IMR-90 (cell line): ENCODE measurements at regions not wholly inside any gene's neighbourhood (a gene's known extent, or its start where the extent isn't known, plus 50 kb on each side); places are given as distances from the start of the nearest gene placed in this dataset.

Experiments
- ATAC-seq: fragments of 200-7000 bp; cut with Tn5 transposase; 2 replicates; pipeline ENCODE4 v1.9.1; 2020; ENCODE audit warnings: low read depth, mild to moderate bottlenecking, moderate library complexity
- BruUV-seq: library from RNA; stranded (reverse); fragments of 400-500 nt; replicated peaks from 2 replicates; lab custom pipeline; 2021; lab: Mats Ljungman, UMichigan
- CTCF ChIA-PET: fragments of 300-600 bp; formaldehyde crosslinking; extraction: SDS; loops from one replicate; lab custom pipeline; 2021; ENCODE audit warnings: antibody characterized with exemption; lab: Yijun Ruan, JAX
- POLR2A ChIA-PET: fragments of 300-600 bp; sonication (Branson Sonifier 250); formaldehyde crosslinking; loops from one replicate; lab custom pipeline; 2022; ENCODE audit warnings: antibody characterized with exemption; ENCODE audit not compliant: unreplicated experiment; lab: Charles Lee
- DNase-seq: peaks from one replicate; pipeline ENCODE4 v3.0.0; 2013
- H2AFZ ChIP-seq: replicated peaks from 2 replicates; pipeline ENCODE3; 2013; ENCODE audit warnings: low read length, mild to moderate bottlenecking; ENCODE audit not compliant: poor library complexity
- H2AK5ac ChIP-seq: 2 replicates; pipeline ENCODE4 v1.6.1; 2013; ENCODE audit warnings: low read depth, low read length, inconsistent platforms
- H2AK9ac ChIP-seq: replicated peaks from 2 replicates; pipeline ENCODE3; 2013; ENCODE audit warnings: mild to moderate bottlenecking, low read depth, low read length, moderate library complexity; ENCODE audit not compliant: poor library complexity
- H2BK120ac ChIP-seq: 2 replicates; pipeline ENCODE4 v1.6.1; 2013; ENCODE audit warnings: low read depth, low read length, inconsistent platforms
- H2BK15ac ChIP-seq: 3 replicates; pipeline ENCODE4 v1.6.1; 2013; ENCODE audit warnings: low read depth, low read length, inconsistent platforms
- H2BK20ac ChIP-seq: 2 replicates; pipeline ENCODE4 v1.6.1; 2013; ENCODE audit warnings: low read depth, mild to moderate bottlenecking, inconsistent platforms, low read length, moderate library complexity
- H2BK5ac ChIP-seq: 2 replicates; pipeline ENCODE4 v1.6.1; 2013; ENCODE audit warnings: mild to moderate bottlenecking, low read depth, low read length, inconsistent platforms; ENCODE audit not compliant: poor library complexity, severe bottlenecking
- H3K14ac ChIP-seq: replicated peaks from 2 replicates; pipeline ENCODE4 v1.6.1; 2013; ENCODE audit warnings: low read depth, low read length, inconsistent platforms
- H3K18ac ChIP-seq: 2 replicates; pipeline ENCODE4 v1.6.1; 2013; ENCODE audit warnings: low read depth, low read length, control low read depth
- H3K23ac ChIP-seq: 2 replicates; pipeline ENCODE4 v1.6.1; 2013; ENCODE audit warnings: low read depth, low read length, inconsistent platforms
- H3K27ac ChIP-seq: 2 replicates; pipeline ENCODE4 v1.5.1; 2013; ENCODE audit warnings: mild to moderate bottlenecking, control low read depth, low read length; ENCODE audit not compliant: insufficient read depth
- H3K27me3 ChIP-seq: 2 replicates; pipeline ENCODE4 v1.6.1; 2013; ENCODE audit warnings: low read length; ENCODE audit not compliant: control insufficient read depth, insufficient read depth
- H3K36me3 ChIP-seq: 2 replicates; pipeline ENCODE4 v1.6.1; 2013; ENCODE audit warnings: low read length, mixed read lengths; ENCODE audit not compliant: control insufficient read depth, insufficient read depth
- H3K4ac ChIP-seq: 2 replicates; pipeline ENCODE4 v1.6.1; 2013; ENCODE audit warnings: low read depth, low read length, inconsistent platforms
- H3K4me1 ChIP-seq: 2 replicates; pipeline ENCODE4 v1.6.1; 2013; ENCODE audit warnings: low read length, mixed read lengths; ENCODE audit not compliant: control insufficient read depth, insufficient read depth
- H3K4me2 ChIP-seq: 2 replicates; pipeline ENCODE4 v1.6.1; 2013; ENCODE audit warnings: low read depth, mild to moderate bottlenecking, control low read depth, low read length, moderate library complexity
- H3K4me3 ChIP-seq: 2 replicates; pipeline ENCODE4 v1.5.1; 2013; ENCODE audit warnings: low read depth, mild to moderate bottlenecking, control low read depth, low read length, moderate library complexity; ENCODE audit not compliant: insufficient read depth
- H3K56ac ChIP-seq: 2 replicates; pipeline ENCODE4 v1.6.1; 2013; ENCODE audit warnings: low read length, inconsistent platforms; ENCODE audit not compliant: insufficient read depth; ENCODE audit errors: extremely low read depth
- H3K79me1 ChIP-seq, 2 experiments: 2 replicates each; pipeline ENCODE4 v1.6.1; 2013; ENCODE audit warnings: low read length in 2 of 2, inconsistent platforms in 1 of 2, low read depth in 1 of 2
- H3K9ac ChIP-seq: 2 replicates; pipeline ENCODE4 v1.6.1; 2013; ENCODE audit warnings: low read depth, low read length, control low read depth
- H3K9me1 ChIP-seq: 2 replicates; pipeline ENCODE4 v1.6.1; 2013; ENCODE audit warnings: low read length, inconsistent platforms; ENCODE audit not compliant: insufficient read depth
- H3K9me3 ChIP-seq: 2 replicates; pipeline ENCODE4 v1.6.1; 2013; ENCODE audit warnings: low read length; ENCODE audit not compliant: control insufficient read depth, insufficient read depth
- H4K20me1 ChIP-seq: 2 replicates; pipeline ENCODE4 v1.6.1; 2013; ENCODE audit warnings: low read length, inconsistent platforms; ENCODE audit not compliant: insufficient read depth
- H4K5ac ChIP-seq: 2 replicates; pipeline ENCODE4 v1.6.1; 2013; ENCODE audit warnings: mild to moderate bottlenecking, low read depth, low read length, control low read depth
- H4K8ac ChIP-seq, 2 experiments: 2 replicates each; pipeline ENCODE4 v1.6.1; 2013; ENCODE audit warnings: low read depth in 2 of 2, low read length in 2 of 2, control low read depth in 1 of 2, inconsistent platforms in 1 of 2
- H4K91ac ChIP-seq: 2 replicates; pipeline ENCODE4 v1.6.1; 2013; ENCODE audit warnings: low read depth, low read length, inconsistent platforms; ENCODE audit not compliant: insufficient read depth
- BHLHE40 ChIP-seq: fragments of 150-350 bp; IDR thresholded peaks from 2 replicates; pipeline ENCODE4 v1.6.1; 2016; ENCODE audit warnings: mild to moderate bottlenecking, low read depth, low read length
- CEBPB ChIP-seq: IDR thresholded peaks from 2 replicates; pipeline ENCODE4 v1.6.1; 2012; ENCODE audit warnings: low read depth, low read length, improper control_type of control experiment
- MAFK ChIP-seq: IDR thresholded peaks from 2 replicates; pipeline ENCODE4 v1.6.1; 2012; ENCODE audit warnings: low read depth, low read length, improper control_type of control experiment
- MAZ ChIP-seq: IDR thresholded peaks from 2 replicates; pipeline ENCODE4 v1.6.1; 2012; ENCODE audit warnings: low read depth, mild to moderate bottlenecking, low read length, improper control_type of control experiment, moderate library complexity, borderline replicate concordance
- MXI1 ChIP-seq: IDR thresholded peaks from 2 replicates; pipeline ENCODE4 v1.6.1; 2012; ENCODE audit warnings: low read depth, mild to moderate bottlenecking, low read length, moderate library complexity, borderline replicate concordance
- NFE2L2 ChIP-seq: fragments of 150-350 bp; IDR thresholded peaks from 2 replicates; pipeline ENCODE4 v1.6.1; 2016; ENCODE audit warnings: low read depth, mild to moderate bottlenecking, low read length
- RAD21 ChIP-seq: IDR thresholded peaks from 2 replicates; pipeline ENCODE4 v1.6.1; 2012; ENCODE audit warnings: low read length, improper control_type of control experiment
- RFX5 ChIP-seq: IDR thresholded peaks from 2 replicates; pipeline ENCODE4 v1.8.0; 2012; ENCODE audit warnings: low read depth, mild to moderate bottlenecking, low read length, moderate library complexity
- SMC3 ChIP-seq: fragments of 150-350 bp; IDR thresholded peaks from 2 replicates; pipeline ENCODE4 v1.6.1; 2016; ENCODE audit warnings: low read depth, mild to moderate bottlenecking, antibody characterized with exemption, low read length, moderate library complexity
- WGBS, 2 experiments: methylation state at CpG; one replicate each; pipeline versions ENCODE4 v1.1.5 to v1.1.7; 2013; ENCODE audit warnings: missing lambda C conversion rate in 2 of 2; ENCODE audit not compliant: insufficient read length in 1 of 2; ENCODE audit errors: extremely low coverage in 2 of 2; 5-methylcytosine and 5-hydroxymethylcytosine counted together
- dilution Hi-C: fragments of 300-500 bp; cut with HindIII; formaldehyde crosslinking; loops from one replicate; pipeline ENCODE4 v1.14.3; 2018; ENCODE audit warnings: low sequenced_read_pairs; ENCODE audit not compliant: unreplicated experiment
- in situ Hi-C: fragments of 300-500 bp; cut with MboI; formaldehyde crosslinking; loops from 3 replicates; pipeline ENCODE4 v1.14.3; 2019; ENCODE audit warnings: low sequenced_read_pairs, inconsistent platforms, mixed read lengths
- intact Hi-C: fragments of 100-400 bp; cut with micrococcal nuclease; formaldehyde crosslinking; loops from 2 replicates; pipeline ENCODE4 v1.10.0; 2022

DNA sequence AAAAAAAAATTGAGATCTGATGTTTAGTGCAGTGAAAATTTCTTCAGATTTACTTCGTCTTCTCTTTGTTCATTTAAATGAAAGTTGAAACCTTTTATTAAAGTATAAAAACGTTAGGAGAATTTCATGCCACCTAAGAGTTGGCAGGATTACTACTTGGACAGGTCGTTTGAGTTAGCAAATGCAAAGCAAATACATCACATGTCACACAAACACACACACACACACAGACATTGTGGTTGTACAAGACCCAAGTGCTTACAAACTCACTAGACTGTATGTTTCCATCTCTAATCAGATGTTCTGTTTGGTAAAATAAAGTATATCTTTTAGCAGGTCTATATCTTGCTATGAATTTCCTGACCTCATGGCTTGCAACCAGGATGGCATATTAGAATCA lies 185.6 kb upstream of the COX10 start:
- dilution Hi-C loops = no loop called here
- H2BK5ac ChIP-seq = no peak overlapping the region
- BruUV-seq = no TSS peak
- no CpG with 5 or more reads among the region's 3 CpGs for WGBS, 2 experiments
- no peak overlapping the region for H3K56ac ChIP-seq
- no peaks in the 10 kb centered on the region for H3K27me3 ChIP-seq
- H4K5ac ChIP-seq = no peak overlapping the region
- H3K9me3 ChIP-seq = no peaks in the 10 kb centered on the region
- no peak overlapping the region for H3K4me3 ChIP-seq
- H2BK120ac ChIP-seq = no peak overlapping the region
- no peak overlapping the region for H3K4me2 ChIP-seq
- H3K4ac ChIP-seq = no peak overlapping the region
- no peak overlapping the region for H4K91ac ChIP-seq
- no peak overlapping the region for H3K23ac ChIP-seq
- no peak for TF ChIP-seq MAFK
- no peak for TF ChIP-seq RAD21
- TF ChIP-seq CEBPB = no peak
- TF ChIP-seq BHLHE40 = no peak
- TF ChIP-seq RFX5 = no peak
- TF ChIP-seq SMC3 = no peak
- TF ChIP-seq MXI1 = no peak
- TF ChIP-seq MAZ = no peak
- TF ChIP-seq NFE2L2 = no peak
- no peak overlapping the region for H3K27ac ChIP-seq
- H2AFZ ChIP-seq = no peak overlapping the region
- H2AK5ac ChIP-seq = no peak overlapping the region
- no peak overlapping the region for H3K18ac ChIP-seq
- no peak overlapping the region for H4K8ac ChIP-seq
- H3K36me3 ChIP-seq = no peaks in the 10 kb centered on the region
- H2BK20ac ChIP-seq = no peak overlapping the region
- no peak for DNase-seq
- peaks cover 10% of the 10 kb centered on the region for H3K4me1 ChIP-seq
- no peak overlapping the region for H3K14ac ChIP-seq
- no peak overlapping the region for H3K9ac ChIP-seq
- POLR2A ChIA-PET = no interaction called here
- ATAC-seq = no peak
- no peak overlapping the region for H2AK9ac ChIP-seq
- H3K9me1 ChIP-seq = peaks cover 7% of the 10 kb centered on the region
- no peaks in the 10 kb centered on the region for H4K20me1 ChIP-seq
- H3K79me1 ChIP-seq = no peaks in the 10 kb centered on the region
- intact Hi-C loops = loop anchor here (10.0 kb wide), 1 partner anchor 171 kb away; no protein-coding TSS in a partner anchor
- H2BK15ac ChIP-seq = no peak overlapping the region
- in situ Hi-C loops = no loop called here
- CTCF ChIA-PET = no interaction called here
